Stimulated activated CD8-positive, alpha-beta memory T cell treated with anti-CD3 and anti-CD28 coated beads, Interleukin-7, amount 100 ng/mL, for 4 hours (primary cell): ENCODE measurements at regions not wholly inside any gene's neighbourhood (a gene's known extent, or its start where the extent isn't known, plus 50 kb on each side); places are given as distances from the start of the nearest gene placed in this dataset.

Source experiments
- DNase-seq, 2 donors: peaks; one replicate each; pipeline ENCODE4 v3.0.0-alpha.2; 2020; ENCODE audit warnings: low read depth in 2 of 2

DNA sequence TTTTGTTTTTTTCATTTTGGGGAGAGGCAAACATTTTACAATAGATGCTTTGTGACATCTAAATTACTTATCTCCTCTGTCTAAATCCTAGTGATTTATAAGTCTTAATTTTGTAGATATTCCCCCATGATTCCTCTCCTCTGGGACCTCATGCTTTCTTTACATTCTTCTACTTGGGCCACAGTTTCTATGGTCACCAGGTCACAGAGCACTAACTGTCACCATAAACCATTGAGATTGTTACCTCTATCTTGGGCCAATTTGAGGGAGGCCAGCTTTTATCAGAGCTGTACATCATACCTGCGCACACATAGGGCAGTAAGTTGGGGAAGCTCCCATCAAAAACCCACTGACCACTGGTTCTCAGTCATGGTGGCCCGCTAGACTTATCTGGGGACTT is 582.1 kb upstream of the SALL1 start:
- DNase-seq: no peak

DNA sequence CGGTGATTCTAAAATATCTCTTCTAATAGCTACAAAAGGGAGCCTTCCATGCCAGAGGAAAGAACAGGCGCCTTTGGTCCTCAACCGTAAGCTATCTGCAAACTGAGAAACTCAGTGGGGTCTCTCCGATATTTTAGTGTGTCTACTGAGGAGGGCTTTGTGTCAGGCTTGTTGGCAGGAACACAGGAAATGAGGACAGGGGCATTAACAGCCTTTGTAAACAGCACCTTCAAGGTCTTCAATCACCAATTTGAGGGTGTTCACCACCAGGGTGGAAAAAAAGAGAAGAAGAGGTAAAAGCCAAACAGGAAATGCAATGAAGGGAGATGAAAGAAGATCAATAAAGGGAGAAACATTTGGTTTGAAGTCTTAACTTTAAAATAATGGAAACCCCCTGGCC is 580.1 kb upstream of the SALL1 start:
- DNase-seq: no peak

DNA sequence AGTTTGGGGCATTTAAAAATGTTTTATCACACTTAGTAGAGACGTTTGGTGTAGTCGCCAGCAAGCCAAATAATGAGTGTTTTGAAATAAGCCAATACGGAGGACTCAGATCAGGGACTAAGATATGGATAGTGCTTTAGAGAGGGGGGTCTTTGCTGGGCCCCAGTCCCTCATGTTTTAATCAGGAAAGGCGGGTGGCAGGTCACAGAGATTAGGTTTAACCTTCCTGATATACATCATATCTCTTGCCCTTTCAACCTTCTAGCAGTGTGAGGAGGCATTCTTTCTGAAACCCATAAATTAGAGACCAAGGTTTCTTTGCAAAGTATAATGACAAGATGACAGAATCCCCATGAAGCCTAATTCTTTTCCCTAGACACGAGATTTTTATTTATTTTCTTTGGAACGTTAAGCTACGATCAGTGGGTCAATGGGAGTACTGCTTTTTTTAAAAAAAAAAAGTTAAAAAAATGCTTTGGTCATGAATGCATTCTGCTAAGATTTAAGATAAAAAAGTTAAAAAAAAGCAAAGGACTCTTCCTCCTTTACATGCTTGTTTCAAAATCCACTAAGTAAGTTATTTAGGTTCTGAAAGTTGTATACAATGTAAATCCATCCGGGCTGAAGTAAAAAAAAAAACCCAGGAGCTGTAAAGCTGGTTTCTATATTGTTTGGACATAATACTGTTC is 572.1 kb upstream of the SALL1 start:
- DNase-seq: no peak

DNA sequence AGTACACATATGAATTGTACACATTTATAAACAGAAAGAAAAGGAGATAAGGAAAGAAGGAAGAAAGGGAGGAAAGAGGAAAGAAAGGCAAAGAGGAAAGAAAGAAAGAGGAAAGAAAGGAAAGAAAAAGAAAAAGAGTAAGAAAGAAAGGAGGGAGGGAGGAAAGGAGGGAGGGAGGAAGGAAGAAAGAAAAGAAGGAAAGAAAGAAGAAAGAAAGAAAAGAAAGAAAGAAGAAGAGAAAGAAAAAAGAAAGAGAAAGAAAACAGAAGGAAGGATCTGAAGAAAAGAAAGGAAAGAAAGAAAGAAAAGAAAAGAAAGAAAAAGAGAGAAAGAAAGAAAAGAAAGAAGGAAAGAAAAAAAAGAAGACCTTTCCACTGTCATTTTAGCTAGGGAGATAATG is 571.4 kb upstream of the SALL1 start:
- no peak for DNase-seq

DNA sequence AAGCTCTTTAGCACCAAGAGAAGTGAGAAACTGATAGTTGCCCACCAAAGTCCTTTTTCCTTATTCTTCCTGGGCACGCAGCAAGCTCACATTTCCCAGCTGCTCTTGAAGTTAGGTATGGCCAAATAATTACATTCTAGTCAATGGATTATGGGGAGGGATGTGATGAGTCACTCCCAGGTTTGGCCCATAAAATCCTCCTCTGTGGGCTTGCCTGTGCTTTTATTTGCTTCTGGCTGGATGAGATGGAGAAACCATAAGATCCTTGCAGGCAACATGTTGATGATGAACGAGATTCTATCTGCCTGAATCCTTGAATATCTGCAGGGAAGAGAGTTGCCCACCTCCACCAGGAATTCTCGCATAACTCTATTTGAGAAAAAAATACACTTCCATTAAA is 568.3 kb upstream of the SALL1 start:
- no peak for DNase-seq

DNA sequence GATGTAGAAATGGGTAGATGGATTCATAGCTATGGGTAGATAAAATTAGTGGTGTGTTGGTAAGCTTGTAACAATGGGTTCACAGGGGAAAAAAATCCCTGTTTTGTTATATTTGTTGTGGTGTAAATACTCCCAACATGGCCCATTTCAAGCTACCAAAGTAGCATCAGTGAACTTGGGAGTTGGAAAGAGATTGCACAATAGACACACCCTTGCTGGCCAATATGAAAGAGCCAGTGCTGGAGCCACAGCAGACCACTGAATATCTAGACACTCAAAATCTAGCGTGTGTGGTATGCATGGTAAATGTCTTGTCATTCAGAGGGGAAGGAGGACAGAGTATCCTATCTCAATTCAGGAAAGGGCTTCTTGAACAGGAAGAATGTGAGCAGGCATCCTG is 565.1 kb upstream of the SALL1 start:
- DNase-seq: no peak

DNA sequence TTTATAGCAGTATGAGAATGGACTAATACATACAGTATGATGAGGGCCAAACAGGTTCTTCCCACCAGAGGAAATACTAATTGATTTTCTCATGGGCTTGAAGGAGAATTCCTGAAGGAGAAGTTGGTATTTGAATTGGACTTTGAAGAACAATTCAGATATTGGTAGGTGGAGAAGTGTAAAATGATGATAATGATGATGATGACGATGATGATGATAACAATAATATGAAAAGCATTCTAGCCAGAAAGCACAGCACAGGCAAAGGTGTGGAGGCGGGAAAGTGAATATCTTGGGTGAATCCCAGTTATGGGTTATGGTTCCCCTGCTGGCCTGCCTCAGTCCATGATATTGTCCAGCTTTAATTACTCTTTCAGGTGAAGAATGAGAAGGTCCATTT is 562.4 kb upstream of the SALL1 start:
- DNase-seq: no peak

DNA sequence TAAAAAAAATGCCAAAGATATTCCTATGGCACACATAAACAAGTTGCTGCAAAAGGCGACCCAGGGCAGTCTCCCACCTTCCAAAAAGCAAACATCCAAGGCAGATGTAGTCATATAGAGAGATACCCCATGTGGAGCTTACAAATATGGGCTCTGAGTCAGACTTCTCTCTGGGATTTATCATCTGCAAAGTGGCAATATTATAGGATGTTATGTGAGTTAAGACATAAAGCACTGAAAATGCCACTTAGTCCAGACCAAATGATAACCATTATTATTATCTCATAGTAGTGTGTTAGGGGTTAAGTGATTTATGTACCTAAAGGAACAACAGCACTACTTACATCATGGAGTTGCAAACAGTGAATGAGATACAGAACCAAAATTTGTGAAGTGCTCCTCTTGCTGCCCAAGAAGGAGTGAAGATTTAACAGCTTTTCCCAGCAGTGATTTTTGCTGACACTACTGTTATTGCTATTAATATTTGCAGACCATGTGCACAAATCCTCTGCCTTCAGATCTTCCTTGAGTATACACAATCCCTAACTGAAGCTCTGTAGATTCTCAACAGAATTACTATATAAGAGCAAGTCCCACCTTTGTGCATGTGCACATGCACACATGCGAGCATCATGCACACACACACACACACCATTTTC is 560.0 kb upstream of the SALL1 start:
- no peak for DNase-seq

DNA sequence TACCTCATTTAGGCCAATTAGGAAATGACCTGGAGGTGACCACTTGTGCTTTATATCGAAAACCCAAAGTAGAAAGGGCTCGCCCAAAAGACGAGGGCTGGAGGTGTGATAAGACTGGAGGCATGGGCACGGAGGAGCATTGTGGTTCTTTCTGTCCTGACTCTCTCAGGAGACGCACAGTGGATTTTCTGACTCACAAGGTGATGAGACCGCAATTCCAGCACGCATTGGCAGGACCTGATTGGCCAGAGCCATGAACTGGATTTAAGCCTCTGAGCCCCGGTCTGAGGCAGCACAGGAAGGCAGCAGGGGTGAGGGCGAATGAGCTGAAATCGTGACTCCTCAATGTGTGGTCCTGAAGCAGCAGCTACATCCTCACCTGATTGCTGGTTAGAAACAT is 559.1 kb upstream of the SALL1 start:
- DNase-seq: no peak

DNA sequence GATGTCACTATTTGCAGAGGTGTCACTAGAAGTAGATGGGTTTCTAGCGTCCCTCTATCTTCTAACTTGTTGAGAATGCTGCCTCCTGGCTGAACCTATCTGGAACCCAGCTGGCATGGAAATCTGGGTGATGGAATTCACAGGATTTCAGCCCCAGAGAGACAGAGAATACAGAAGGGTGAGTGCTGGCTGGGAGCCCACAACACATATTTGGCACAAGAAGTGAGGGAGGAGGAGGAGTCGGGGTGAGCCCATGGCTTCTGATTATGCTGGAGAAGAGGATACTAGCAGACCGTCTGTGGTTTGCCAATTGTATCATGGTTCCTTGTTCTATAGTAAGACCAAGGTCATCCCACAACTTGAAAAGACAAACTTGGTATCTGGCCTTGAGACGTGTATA is 557.8 kb upstream of the SALL1 start:
- DNase-seq: no peak

DNA sequence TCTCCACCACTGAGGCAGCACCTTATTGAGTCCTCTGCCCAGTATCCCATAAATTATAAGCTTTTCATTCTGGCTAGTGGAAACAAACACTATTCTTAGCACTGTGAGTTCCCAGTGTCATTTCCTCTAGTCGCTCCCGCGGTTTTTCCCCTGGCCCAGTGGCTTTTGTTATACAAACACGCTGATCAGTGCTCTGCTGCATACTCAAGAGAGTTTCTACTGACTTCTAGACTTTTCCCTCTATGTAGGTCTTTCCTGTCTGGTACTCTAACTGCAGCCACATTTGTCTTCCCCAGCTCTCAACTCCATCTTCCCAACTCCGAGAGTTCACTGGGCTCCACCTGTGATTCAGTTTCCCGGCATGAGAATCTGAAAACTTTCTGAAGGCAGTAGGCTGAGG is 556.6 kb upstream of the SALL1 start:
- no peak for DNase-seq

DNA sequence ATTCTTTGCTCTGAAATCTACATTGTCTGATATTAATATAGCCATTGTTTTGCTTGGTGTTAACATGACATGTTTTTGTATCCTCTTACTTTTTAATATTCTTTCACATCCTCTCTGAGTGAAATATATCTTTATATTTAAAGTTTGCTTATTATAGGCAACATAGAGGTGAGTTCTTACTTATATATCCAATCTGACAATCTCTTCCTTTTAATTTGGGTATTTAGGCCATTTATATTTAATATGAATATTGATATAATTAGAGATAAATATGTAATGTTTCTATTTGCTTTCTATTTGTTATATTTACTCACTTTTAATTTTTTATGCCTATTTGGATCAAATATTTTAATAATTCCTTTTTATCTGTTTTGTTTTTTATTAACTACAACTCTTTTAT is 554.1 kb upstream of the SALL1 start:
- no peak for DNase-seq

DNA sequence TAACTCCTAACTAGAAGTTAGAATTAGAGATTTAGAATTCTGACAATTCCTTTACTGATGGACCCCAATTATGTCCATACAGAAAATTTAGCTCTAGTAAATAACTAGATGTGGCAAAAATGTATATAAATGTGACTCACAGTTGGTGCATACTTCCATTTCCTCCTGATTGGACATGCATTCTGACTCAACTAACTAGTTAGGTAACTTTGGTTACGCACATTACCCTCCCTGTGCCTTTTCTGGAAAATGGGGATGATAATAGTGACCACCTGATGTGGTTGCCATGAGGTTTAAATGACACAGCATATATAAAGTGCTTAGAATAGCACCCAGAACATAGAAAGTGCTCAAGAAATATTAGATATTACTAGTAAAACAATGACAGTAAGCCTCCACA is 550.0 kb upstream of the SALL1 start:
- no peak for DNase-seq

DNA sequence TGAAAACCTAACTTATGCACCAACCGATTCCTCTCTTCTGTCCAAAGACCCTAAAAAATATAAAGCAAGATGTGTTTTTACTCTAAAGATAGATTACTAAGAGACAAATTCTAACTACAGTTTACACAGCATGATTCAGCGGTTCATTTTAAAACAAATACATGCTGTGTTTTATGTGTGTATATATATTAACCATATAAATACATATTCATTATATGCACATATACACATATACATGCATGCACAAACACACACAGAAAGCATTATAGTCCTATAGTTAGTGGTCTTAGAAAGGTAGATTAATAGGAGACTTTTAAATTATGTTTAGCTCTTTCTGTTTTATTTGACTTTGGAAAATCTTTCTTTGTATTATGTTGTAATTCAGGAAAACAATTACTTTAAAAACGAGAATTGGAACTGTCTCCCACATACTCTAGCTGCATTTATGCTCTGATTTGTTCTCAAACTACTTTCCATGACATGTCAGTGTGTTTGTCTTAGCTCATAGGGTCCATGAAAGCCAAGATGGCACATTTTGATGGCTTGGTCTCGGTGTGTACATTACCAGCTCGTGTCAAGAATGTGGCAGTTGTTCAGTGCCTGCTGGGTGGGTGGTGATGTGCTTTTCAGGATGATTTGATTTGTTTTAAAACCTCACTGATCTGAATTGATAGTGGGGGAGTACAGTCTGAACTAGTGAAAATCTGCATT is 548.8 kb upstream of the SALL1 start:
- no peak for DNase-seq

DNA sequence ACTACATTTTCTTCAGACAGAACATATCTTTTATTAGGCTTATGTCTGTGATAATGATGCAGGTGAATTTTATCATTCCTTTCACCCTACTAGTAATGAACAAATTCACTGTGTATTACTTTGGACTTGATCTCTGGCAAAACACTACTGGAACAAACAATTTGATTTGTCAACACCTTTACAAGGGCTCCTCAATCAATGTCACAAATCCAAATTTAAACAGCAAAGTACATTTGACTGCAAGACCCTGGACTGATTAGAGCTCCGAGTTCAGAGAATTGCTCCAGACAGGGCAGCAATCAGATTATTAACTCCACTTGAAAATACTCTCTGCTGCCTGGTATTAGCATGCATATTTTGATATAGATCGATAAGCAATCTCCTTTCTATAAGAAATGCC is 547.6 kb upstream of the SALL1 start:
- no peak for DNase-seq

DNA sequence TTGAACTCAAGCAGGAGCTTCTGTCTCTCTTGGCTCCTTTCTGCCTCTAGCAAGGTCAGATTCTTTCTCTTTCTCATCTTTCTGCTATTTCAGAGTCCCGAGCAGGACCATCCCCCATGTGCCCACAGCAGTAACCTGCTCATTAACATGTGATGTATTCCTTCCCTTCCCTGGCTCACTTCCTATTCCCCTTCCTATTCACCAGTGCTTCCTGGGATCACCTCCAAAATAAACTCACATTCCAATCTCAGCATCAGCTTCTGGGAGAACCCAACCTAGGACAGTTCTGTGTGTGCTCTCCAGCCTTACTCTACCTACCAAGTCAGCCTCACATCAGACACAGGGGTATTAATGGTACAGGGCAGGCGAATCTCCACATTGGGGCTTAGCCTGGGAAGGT is 546.4 kb upstream of the SALL1 start:
- DNase-seq: no peak

DNA sequence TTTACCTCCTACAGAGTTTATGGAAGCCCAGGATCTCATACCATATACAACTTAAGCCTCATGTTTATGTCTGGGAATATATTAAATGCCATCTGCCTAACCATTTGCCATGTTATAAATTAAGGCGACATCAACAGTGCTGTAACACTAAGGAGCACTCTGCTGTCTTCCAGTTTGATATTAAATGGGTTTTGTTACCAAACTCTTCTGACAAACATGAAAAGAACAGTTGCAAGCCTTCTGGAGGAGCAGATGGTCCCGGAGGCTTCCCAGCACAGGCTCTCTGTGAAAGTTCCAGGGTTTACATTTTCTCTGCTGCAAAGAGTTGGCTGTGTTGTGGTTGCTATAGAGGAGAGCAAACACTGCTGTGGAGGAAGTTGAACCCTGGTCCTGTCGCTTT is 545.3 kb upstream of the SALL1 start:
- no peak for DNase-seq

DNA sequence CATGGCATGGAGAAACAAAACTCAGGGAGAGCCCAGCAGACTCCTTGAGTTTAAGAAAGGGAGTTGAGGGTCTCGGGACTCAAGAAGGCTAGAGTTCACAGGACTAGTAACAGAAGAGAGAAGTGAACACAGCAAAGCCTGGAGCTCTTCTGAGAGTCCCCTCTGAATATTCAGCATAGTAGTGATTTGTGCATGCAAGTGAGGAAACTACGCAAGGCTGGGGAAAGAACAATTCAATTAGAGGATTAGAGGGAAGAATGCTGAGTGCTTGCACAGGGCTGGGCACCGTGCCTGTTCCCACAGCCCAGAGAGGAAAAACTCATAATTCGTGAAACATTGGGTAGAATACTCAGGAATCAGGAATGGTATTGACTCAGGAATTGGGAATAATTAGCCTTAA is 540.0 kb upstream of the SALL1 start:
- no peak for DNase-seq

DNA sequence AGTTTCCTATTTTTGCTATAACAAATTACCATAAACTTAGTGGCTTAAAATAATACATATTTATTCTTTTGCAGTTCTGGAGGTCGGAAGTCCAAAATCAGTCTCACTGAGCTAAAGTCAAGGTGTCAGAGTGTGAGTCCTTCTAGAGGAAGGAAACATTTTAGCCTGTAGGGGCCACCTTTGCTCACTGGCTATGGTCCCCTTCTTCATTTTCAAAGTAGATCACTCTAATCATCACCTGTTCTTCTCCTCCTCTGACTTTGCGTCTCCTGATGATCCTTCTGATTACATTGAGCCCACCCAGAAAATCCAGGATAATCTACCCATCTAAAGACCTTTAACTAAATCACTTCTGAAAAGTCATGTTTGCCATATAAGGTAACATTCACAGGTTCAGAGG is 534.4 kb upstream of the SALL1 start:
- DNase-seq: no peak

DNA sequence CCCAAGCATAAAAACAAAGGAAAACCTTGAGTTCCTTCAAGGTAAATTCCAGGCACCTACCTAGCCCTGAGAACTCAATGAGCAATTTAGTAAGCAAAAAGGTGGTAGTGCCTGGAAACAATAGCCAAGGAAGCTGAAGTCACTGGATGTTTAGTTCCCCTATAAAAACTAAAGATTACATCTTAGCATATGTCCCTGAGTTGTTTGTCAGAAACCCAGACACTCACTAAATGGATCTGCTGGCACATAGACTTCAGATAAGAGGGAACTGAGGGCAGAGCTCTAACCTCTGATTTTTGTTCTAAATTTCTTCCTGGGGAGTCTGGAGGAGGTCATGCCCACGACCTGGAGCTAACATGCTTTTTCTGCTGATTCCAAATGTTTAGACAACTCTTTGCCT is 532.8 kb upstream of the SALL1 start:
- DNase-seq: no peak

DNA sequence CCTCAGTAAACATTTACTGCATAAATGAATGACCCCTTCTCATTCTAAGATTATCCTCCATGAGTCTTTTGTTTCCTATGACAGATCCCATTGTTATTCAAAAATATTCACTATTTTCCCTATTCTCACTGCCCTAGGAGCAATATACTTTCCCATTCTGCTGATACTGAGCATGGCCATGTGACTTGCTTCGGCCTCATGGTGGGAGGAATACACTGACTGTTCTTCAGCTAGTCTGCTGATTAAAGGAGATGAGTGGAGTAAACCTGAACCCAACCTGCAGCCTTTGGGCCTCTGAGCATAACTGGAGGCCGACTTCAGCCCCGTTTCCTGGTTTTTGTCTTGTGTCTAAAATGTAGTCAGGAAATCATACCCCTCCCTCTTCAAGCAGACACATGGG is 531.8 kb upstream of the SALL1 start:
- no peak for DNase-seq

DNA sequence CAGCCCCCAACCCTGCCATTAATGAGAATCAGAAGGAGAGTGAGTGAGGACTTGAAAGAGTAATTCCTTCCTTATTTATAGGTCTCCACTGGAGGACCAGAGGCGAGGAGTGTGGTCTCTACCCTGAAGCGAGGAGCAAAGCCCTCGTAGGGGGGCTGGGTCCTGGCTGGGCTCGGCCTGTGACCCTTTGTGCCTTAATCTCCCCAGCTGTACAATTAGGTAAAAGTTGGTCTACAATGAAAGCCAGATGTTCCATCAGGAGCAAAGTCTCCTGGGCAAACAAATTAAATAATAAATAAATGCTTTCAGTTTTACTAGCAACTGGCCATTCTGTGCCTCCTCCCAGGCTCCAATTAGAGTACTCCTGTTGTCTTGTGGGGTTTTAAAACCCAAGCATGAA is 523.5 kb upstream of the SALL1 start:
- DNase-seq: no peak

DNA sequence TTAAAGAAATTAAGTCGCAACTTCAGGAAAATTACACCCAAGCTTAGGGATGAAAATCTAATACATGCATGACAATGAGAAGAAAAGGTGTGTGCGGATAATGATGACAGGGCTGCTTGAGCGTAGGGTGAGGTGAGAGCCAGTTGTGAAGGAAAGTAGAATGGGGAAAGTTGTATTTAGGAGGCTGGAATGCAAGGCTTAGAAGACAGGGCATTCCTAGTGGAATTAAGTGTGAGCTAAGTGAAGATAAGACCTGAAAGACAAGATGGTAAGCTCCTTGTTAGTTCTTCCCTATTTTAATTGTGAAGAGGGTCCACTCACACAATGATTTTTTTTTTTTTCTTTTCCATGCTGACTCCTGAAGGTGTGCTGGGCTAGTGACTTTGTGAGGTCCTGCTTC is 519.5 kb upstream of the SALL1 start:
- no peak for DNase-seq
